ENCODE measurements at regions not wholly inside any gene's neighbourhood (a gene's known extent, or its start where the extent isn't known, plus 50 kb on each side); places are given as distances from the start of the nearest gene placed in this dataset.

- Histone ChIP-seq H3K9me3 (ENCODE audit: insufficient read depth, low read depth, low read length) (peaks cover 7% of the 10 kb centered on the region), H3K23ac (ENCODE audit: low read length) (no peak overlapping the region), H3K36me3 (ENCODE audit: control insufficient read depth in 1 of 2, insufficient read depth in 2 of 2, low read length in 2 of 2) (no peaks in the 10 kb centered on the region), H2BK12ac (ENCODE audit: low read length) (no peak overlapping the region), H3K18ac (ENCODE audit: low read length) (no peak overlapping the region), H4K12ac (ENCODE audit: low read depth, low read length) (no peak overlapping the region), H3K9ac (ENCODE audit: low read length) (no peak overlapping the region), H4K91ac (ENCODE audit: low read depth, low read length) (no peak overlapping the region), H3K79me2 (ENCODE audit: control insufficient read depth, insufficient read depth, low read length, poor library complexity) (no peaks in the 10 kb centered on the region), H3K4me1 (ENCODE audit: control insufficient read depth in 1 of 2, insufficient read depth in 2 of 2, low read length in 2 of 2) (no peaks in the 10 kb centered on the region), H2AFZ (ENCODE audit: insufficient read depth, low read length, poor library complexity) (no peak overlapping the region), H3K14ac (ENCODE audit: low read length) (no peak overlapping the region), H3K79me1 (ENCODE audit: low read length) (no peaks in the 10 kb centered on the region), H4K8ac (ENCODE audit: low read depth, low read length) (no peak overlapping the region), H3K27me3 (ENCODE audit: insufficient read depth, low read length) (no peaks in the 10 kb centered on the region), H2AK5ac (ENCODE audit: low read length) (no peak overlapping the region), H3K27ac (ENCODE audit: low read depth, low read length) (no peak overlapping the region), H3K4me2 (ENCODE audit: low read length) (no peak overlapping the region), H2BK5ac (ENCODE audit: low read depth, low read length, poor library complexity) (no peak overlapping the region), H3K4me3 (ENCODE audit: low read depth, low read length) (no peak overlapping the region), H2BK120ac (ENCODE audit: insufficient read depth, low read length, poor library complexity) (no peak overlapping the region), H3K4ac (ENCODE audit: low read depth, low read length) (no peak overlapping the region)
- WGBS (ENCODE audit: extremely low coverage, insufficient coverage, insufficient read length), result no CpG with 5 or more reads among the region's 4 CpGs
- DNase-seq, result no peak
Observed at GRCh38 chr11:92916299-92916698, 53.2 kb upstream of the MTNR1B start.

GRCh38 chr11:92917927-92918326, 51.5 kb upstream of the MTNR1B start:
- no peaks in the 10 kb centered on the region for H3K79me2 ChIP-seq (ENCODE audit: control insufficient read depth, insufficient read depth, low read length, poor library complexity)
- no peak overlapping the region for H3K18ac ChIP-seq (ENCODE audit: low read length)
- no peak overlapping the region for H2BK5ac ChIP-seq (ENCODE audit: low read depth, low read length, poor library complexity)
- no peak overlapping the region for H3K23ac ChIP-seq (ENCODE audit: low read length)
- no peak overlapping the region for H4K8ac ChIP-seq (ENCODE audit: low read depth, low read length)
- no peak overlapping the region for H2AFZ ChIP-seq (ENCODE audit: insufficient read depth, low read length, poor library complexity)
- WGBS (ENCODE audit: extremely low coverage, insufficient coverage, insufficient read length), result no CpG with 5 or more reads among the region's 1 CpG
- no peak overlapping the region for H2BK12ac ChIP-seq (ENCODE audit: low read length)
- H3K36me3 ChIP-seq (ENCODE audit: control insufficient read depth in 1 of 2, insufficient read depth in 2 of 2, low read length in 2 of 2), result no peaks in the 10 kb centered on the region
- no peak for DNase-seq
- no peak overlapping the region for H4K91ac ChIP-seq (ENCODE audit: low read depth, low read length)
- no peak overlapping the region for H3K4ac ChIP-seq (ENCODE audit: low read depth, low read length)
- H3K14ac ChIP-seq (ENCODE audit: low read length), result no peak overlapping the region
- H3K4me3 ChIP-seq (ENCODE audit: low read depth, low read length), result no peak overlapping the region
- H3K27me3 ChIP-seq (ENCODE audit: insufficient read depth, low read length), result no peaks in the 10 kb centered on the region
- H2AK5ac ChIP-seq (ENCODE audit: low read length), result no peak overlapping the region
- no peaks in the 10 kb centered on the region for H3K4me1 ChIP-seq (ENCODE audit: control insufficient read depth in 1 of 2, insufficient read depth in 2 of 2, low read length in 2 of 2)
- no peaks in the 10 kb centered on the region for H3K79me1 ChIP-seq (ENCODE audit: low read length)
- no peak overlapping the region for H2BK120ac ChIP-seq (ENCODE audit: insufficient read depth, low read length, poor library complexity)
- H3K27ac ChIP-seq (ENCODE audit: low read depth, low read length), result no peak overlapping the region
- no peak overlapping the region for H3K9ac ChIP-seq (ENCODE audit: low read length)
- H3K9me3 ChIP-seq (ENCODE audit: insufficient read depth, low read depth, low read length), result peaks cover 7% of the 10 kb centered on the region
- no peak overlapping the region for H4K12ac ChIP-seq (ENCODE audit: low read depth, low read length)
- H3K4me2 ChIP-seq (ENCODE audit: low read length), result no peak overlapping the region

DNA sequence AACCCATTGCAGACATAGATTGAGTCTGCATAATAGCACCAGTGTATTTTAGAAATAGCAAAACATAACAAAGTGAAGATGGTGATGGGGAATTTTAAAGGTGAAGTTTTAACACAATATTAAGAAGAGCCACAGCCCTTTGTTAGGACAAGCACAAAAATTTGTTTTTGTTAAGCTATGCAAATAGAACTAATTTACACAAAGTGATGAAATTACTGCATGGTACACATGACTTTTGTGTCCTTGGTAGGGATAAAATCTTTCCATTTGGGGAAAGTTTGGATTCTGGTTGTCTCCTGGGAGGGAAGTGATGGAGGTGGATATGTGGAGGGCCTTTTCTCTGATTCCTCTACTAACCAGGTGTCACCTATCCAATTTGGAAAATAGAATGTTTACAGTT, 50.4 kb upstream of the MTNR1B start:
- Histone ChIP-seq H3K27me3 (ENCODE audit: insufficient read depth, low read length) (no peaks in the 10 kb centered on the region), H3K14ac (ENCODE audit: low read length) (no peak overlapping the region), H2AK5ac (ENCODE audit: low read length) (no peak overlapping the region), H4K12ac (ENCODE audit: low read depth, low read length) (no peak overlapping the region), H3K23ac (ENCODE audit: low read length) (no peak overlapping the region), H3K79me2 (ENCODE audit: control insufficient read depth, insufficient read depth, low read length, poor library complexity) (no peaks in the 10 kb centered on the region), H3K18ac (ENCODE audit: low read length) (no peak overlapping the region), H2BK120ac (ENCODE audit: insufficient read depth, low read length, poor library complexity) (no peak overlapping the region), H3K4ac (ENCODE audit: low read depth, low read length) (no peak overlapping the region), H3K4me3 (ENCODE audit: low read depth, low read length) (no peak overlapping the region), H3K4me1 (ENCODE audit: control insufficient read depth in 1 of 2, insufficient read depth in 2 of 2, low read length in 2 of 2) (no peaks in the 10 kb centered on the region), H3K9ac (ENCODE audit: low read length) (no peak overlapping the region), H2BK5ac (ENCODE audit: low read depth, low read length, poor library complexity) (no peak overlapping the region), H2AFZ (ENCODE audit: insufficient read depth, low read length, poor library complexity) (no peak overlapping the region), H3K4me2 (ENCODE audit: low read length) (no peak overlapping the region), H4K8ac (ENCODE audit: low read depth, low read length) (no peak overlapping the region), H3K79me1 (ENCODE audit: low read length) (no peaks in the 10 kb centered on the region), H3K36me3 (ENCODE audit: control insufficient read depth in 1 of 2, insufficient read depth in 2 of 2, low read length in 2 of 2) (no peaks in the 10 kb centered on the region), H2BK12ac (ENCODE audit: low read length) (no peak overlapping the region), H4K91ac (ENCODE audit: low read depth, low read length) (no peak overlapping the region), H3K9me3 (ENCODE audit: insufficient read depth, low read depth, low read length) (peaks cover 7% of the 10 kb centered on the region), H3K27ac (ENCODE audit: low read depth, low read length) (no peak overlapping the region)
- DNase-seq, result no peak

Data from trophoblast cell (in vitro differentiated cells and primary cell).